Loucy (cell line): ENCODE measurements at regions not wholly inside any gene's neighbourhood (a gene's known extent, or its start where the extent isn't known, plus 50 kb on each side); places are given as distances from the start of the nearest gene placed in this dataset.

Source experiments
- EZH2phosphoT487 ChIP-seq: fragments of 200-600 bp; IDR thresholded peaks from 2 replicates; pipeline ENCODE4 v1.6.1; 2018; ENCODE audit warnings: antibody characterized with exemption, mild to moderate bottlenecking, moderate library complexity, borderline replicate concordance
- TF ChIP-seq, protein P1 (sequence below): fragments of 200-600 bp; sonication (generic); conservative IDR thresholded peaks from 2 replicates; pipeline ENCODE4 v1.5.1; 2014; ENCODE audit warnings: mild to moderate bottlenecking, antibody characterized with exemption, low read length

DNA sequence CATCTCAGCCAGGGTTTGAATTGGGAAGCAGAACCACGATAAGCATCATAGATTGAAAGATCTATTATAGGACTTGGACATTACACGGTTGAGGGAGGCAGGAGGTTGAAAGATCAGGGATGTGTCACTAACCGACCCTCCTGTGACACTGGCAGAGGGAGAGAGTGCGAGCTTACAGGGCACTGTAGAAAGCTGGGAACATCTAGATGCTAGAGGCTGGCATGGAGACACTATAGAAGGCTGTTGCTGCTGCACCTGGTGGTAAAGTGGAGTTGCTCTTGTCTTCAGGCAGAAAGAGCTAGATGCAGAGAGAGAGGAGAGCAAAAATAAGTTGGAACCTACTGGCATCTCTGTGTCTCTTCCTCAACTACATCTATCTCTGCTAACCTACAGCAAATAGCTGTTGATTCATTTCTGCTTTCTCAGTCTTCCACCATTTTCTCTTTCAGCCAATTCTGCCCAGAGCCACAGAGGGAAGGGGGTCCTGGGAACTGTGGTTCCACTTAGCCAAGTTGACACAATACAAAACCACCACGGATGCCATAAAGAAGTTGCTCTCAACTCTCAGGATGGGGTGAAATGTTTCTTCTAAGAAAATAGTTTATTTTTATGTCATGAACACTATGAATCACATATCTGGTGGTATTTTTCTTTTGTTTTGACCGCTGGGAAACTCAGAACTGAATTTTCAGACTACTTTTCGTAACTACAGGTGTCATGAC is 155.9 kb downstream of the ZNF281 start:
- TF ChIP-seq, protein P1, sequence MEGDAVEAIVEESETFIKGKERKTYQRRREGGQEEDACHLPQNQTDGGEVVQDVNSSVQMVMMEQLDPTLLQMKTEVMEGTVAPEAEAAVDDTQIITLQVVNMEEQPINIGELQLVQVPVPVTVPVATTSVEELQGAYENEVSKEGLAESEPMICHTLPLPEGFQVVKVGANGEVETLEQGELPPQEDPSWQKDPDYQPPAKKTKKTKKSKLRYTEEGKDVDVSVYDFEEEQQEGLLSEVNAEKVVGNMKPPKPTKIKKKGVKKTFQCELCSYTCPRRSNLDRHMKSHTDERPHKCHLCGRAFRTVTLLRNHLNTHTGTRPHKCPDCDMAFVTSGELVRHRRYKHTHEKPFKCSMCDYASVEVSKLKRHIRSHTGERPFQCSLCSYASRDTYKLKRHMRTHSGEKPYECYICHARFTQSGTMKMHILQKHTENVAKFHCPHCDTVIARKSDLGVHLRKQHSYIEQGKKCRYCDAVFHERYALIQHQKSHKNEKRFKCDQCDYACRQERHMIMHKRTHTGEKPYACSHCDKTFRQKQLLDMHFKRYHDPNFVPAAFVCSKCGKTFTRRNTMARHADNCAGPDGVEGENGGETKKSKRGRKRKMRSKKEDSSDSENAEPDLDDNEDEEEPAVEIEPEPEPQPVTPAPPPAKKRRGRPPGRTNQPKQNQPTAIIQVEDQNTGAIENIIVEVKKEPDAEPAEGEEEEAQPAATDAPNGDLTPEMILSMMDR, result no peak; the same call in 1 of the 2 replicates
- no peak for TF ChIP-seq EZH2phosphoT487
